CD4-positive, alpha-beta T cell (primary cell): ENCODE measurements at regions not wholly inside any gene's neighbourhood (a gene's known extent, or its start where the extent isn't known, plus 50 kb on each side); places are given as distances from the start of the nearest gene placed in this dataset.

Experiments used
- ATAC-seq: fragments of 200-7000 bp; cut with Tn5 transposase; one replicate; pipeline ENCODE4 v1.10.0; 2022; ENCODE audit warnings: mild to moderate bottlenecking; ENCODE audit not compliant: poor library complexity
- CTCF ChIA-PET: fragments of 350-600 bp; sonication (Branson Sonifier 250); formaldehyde crosslinking; loops from one replicate; lab custom pipeline; 2021; ENCODE audit warnings: antibody characterized with exemption, inconsistent platforms; lab: Charles Lee
- POLR2A ChIA-PET: fragments of 350-600 bp; sonication (Branson Sonifier 250); formaldehyde crosslinking; loops from one replicate; lab custom pipeline; 2021; ENCODE audit warnings: antibody characterized with exemption, inconsistent platforms; lab: Charles Lee
- DNase-seq, 14 experiments: peaks; one replicate each; pipeline ENCODE4 v3.0.0-alpha.2; 2013 to 2020; ENCODE audit warnings: mixed read lengths in 2 of 14
- H3K27ac ChIP-seq, 2 donors: one replicate each; pipeline versions ENCODE4 v1.5.1 to v1.7.0; 2013; ENCODE audit warnings: low read length in 2 of 2, low read depth in 1 of 2, mild to moderate bottlenecking in 1 of 2
- H3K27me3 ChIP-seq, 2 experiments: 1 replicate in 1 of 2; 2 replicates in 1 of 2; pipeline versions ENCODE4 v1.6.1 to v1.7.0; 2013; ENCODE audit warnings: low read length in 2 of 2, control low read depth in 1 of 2, mild to moderate bottlenecking in 1 of 2, moderate library complexity in 1 of 2; ENCODE audit not compliant: insufficient read depth in 2 of 2, control insufficient read depth in 1 of 2
- H3K36me3 ChIP-seq: one replicate; pipeline ENCODE4 v1.6.1; 2013; ENCODE audit warnings: low read length, control low read depth; ENCODE audit not compliant: insufficient read depth
- H3K4me1 ChIP-seq: one replicate; pipeline ENCODE4 v1.6.1; 2013; ENCODE audit warnings: low read length, control low read depth; ENCODE audit not compliant: insufficient read depth
- H3K4me3 ChIP-seq: one replicate; pipeline ENCODE4 v1.5.1; 2013; ENCODE audit warnings: mild to moderate bottlenecking, low read length, moderate library complexity
- H3K9me3 ChIP-seq, 2 experiments: 1 replicate in 1 of 2; 2 replicates in 1 of 2; pipeline versions ENCODE4 v1.6.1 to v1.7.0; 2013; ENCODE audit warnings: low read length in 2 of 2, mild to moderate bottlenecking in 2 of 2, control low read depth in 1 of 2, moderate library complexity in 1 of 2; ENCODE audit not compliant: control insufficient read depth in 1 of 2, insufficient read depth in 1 of 2
- H3K27ac Mint-ChIP-seq: one replicate; pipeline ENCODE4 v1.8.0; 2020; ENCODE audit warnings: mixed read lengths
- H3K27me3 Mint-ChIP-seq: one replicate; pipeline ENCODE4 v1.8.0; 2021; ENCODE audit warnings: mixed read lengths
- H3K36me3 Mint-ChIP-seq: one replicate; pipeline ENCODE4 v1.8.0; 2021; ENCODE audit warnings: low read depth, mixed read lengths
- H3K4me1 Mint-ChIP-seq: one replicate; pipeline ENCODE4 v1.8.0; 2021; ENCODE audit warnings: low read depth, mixed read lengths
- H3K4me3 Mint-ChIP-seq: one replicate; pipeline ENCODE4 v1.8.0; 2020; ENCODE audit warnings: mild to moderate bottlenecking, mixed read lengths
- H3K9me3 Mint-ChIP-seq: one replicate; pipeline ENCODE4 v1.8.0; 2020; ENCODE audit warnings: mixed read lengths
- intact Hi-C, 2 experiments: fragments of 100-400 bp; cut with DNase I in 1 of 2; cut with micrococcal nuclease in 1 of 2; formaldehyde crosslinking; loops; one replicate each; pipeline versions ENCODE4 v1.15.1 to v1.9.0; 2023 to 2025; cut with DNase I, micrococcal nuclease
- TF ChIP-seq, protein P1 (sequence below): fragments of 200-600 bp; IDR thresholded peaks from one replicate; pipeline ENCODE4 v1.8.0; 2022; ENCODE audit warnings: antibody characterized with exemption, mild to moderate bottlenecking

DNA sequence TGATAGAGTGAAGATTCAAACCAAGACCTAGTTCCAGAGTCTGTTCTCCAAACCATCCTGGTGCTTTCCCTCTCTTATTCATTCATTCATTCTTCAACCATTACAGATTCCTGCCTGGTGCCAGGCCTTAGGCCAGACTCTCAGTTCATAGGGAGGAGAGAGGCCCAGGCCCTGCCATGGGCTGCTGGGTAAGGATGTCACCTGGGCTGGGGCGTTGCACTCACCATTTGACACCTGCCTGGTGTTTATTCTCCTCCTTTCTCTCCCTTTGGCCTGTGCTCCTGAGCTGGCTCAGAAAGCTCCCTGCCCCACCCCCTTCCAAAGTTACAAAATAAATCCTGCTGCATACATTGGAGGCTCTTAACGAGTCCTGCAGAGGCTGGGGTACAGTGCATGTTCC lies 549.8 kb downstream of the MATN1 start:
- POLR2A ChIA-PET: no interaction called here
- no peak for ATAC-seq
- H3K4me1 ChIP-seq: no peaks in the 10 kb centered on the region
- no peak overlapping the region for H3K27ac Mint-ChIP-seq
- H3K36me3 Mint-ChIP-seq: no peaks in the 10 kb centered on the region
- no peak overlapping the region for H3K4me3 Mint-ChIP-seq
- TF ChIP-seq, protein P1, sequence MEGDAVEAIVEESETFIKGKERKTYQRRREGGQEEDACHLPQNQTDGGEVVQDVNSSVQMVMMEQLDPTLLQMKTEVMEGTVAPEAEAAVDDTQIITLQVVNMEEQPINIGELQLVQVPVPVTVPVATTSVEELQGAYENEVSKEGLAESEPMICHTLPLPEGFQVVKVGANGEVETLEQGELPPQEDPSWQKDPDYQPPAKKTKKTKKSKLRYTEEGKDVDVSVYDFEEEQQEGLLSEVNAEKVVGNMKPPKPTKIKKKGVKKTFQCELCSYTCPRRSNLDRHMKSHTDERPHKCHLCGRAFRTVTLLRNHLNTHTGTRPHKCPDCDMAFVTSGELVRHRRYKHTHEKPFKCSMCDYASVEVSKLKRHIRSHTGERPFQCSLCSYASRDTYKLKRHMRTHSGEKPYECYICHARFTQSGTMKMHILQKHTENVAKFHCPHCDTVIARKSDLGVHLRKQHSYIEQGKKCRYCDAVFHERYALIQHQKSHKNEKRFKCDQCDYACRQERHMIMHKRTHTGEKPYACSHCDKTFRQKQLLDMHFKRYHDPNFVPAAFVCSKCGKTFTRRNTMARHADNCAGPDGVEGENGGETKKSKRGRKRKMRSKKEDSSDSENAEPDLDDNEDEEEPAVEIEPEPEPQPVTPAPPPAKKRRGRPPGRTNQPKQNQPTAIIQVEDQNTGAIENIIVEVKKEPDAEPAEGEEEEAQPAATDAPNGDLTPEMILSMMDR: no peak
- no peaks in the 10 kb centered on the region for H3K36me3 ChIP-seq
- peaks cover 0 to 3% of the 10 kb centered on the region in 2 experiments for H3K9me3 ChIP-seq
- no peaks in the 10 kb centered on the region for H3K4me1 Mint-ChIP-seq
- CTCF ChIA-PET: no interaction called here
- peaks cover 17% of the 10 kb centered on the region for H3K27me3 Mint-ChIP-seq
- no peaks in the 10 kb centered on the region for H3K27me3 ChIP-seq
- intact Hi-C loops: no loop called here
- no peak overlapping the region for H3K27ac ChIP-seq
- H3K9me3 Mint-ChIP-seq: no peaks in the 10 kb centered on the region
- no peak overlapping the region for H3K4me3 ChIP-seq
- DNase-seq: no peak

DNA sequence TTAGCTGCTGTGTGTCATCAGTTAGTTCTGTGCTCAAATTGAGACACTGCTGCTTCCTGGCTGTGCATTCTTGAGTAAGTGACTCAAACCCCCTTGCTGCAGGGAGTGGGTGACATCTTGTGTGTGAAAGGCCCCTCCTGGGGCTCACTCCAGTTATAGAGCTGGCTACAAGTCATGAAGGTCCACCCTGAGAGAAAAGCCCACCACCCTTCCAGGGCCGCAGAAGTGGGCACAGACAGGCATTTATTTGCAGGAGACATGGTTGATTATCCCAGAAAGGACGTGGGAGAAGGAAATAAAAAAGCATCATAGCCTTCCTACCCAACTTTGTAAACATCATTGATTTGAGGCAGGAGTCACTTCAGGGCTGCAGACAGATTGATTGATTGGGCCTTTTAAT lies 550.6 kb downstream of the MATN1 start:
- intact Hi-C loops: no loop called here
- CTCF ChIA-PET: no interaction called here
- H3K27me3 Mint-ChIP-seq: peaks cover 17% of the 10 kb centered on the region

DNA sequence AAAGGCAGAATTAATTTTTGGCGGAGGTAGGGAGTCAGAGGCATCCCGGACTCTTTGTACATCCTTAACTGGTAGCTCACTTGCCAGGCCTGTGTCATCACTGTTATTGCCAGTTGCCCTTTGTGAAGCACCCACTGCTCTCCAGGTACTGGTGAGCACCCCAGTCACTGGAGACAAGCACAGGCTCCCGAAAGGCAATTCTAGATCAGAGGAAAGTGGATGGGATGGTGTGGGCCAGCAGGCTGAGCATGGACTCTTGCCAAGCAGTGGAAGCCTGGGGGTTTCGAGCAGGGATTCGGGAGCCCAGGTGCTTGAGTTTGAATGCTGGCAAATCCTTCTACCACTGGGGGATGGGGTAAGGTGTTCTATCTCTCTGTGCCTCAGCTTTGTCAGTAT lies 551.1 kb downstream of the MATN1 start:
- Histone ChIP-seq H3K4me1 (no peaks in the 10 kb centered on the region), H3K27ac (no peak overlapping the region), H3K9me3 (no peaks in the 10 kb centered on the region), H3K4me3 (no peak overlapping the region), H3K36me3 (no peaks in the 10 kb centered on the region), H3K27me3 (no peaks in the 10 kb centered on the region)
- CTCF ChIA-PET: no interaction called here
- intact Hi-C loops: no loop called here
- POLR2A ChIA-PET: no interaction called here
- TF ChIP-seq, protein P1: no peak
- no peaks in the 10 kb centered on the region for H3K4me1 Mint-ChIP-seq
- DNase-seq: no peak
- H3K27me3 Mint-ChIP-seq: peaks cover 17% of the 10 kb centered on the region
- H3K36me3 Mint-ChIP-seq: no peaks in the 10 kb centered on the region
- no peak overlapping the region for H3K4me3 Mint-ChIP-seq
- no peak for ATAC-seq
- no peak overlapping the region for H3K27ac Mint-ChIP-seq
- no peaks in the 10 kb centered on the region for H3K9me3 Mint-ChIP-seq

More for the DNA sequence above, 550.6 kb downstream of the MATN1 start:
- no peak overlapping the region for H3K4me3 Mint-ChIP-seq
- Histone ChIP-seq H3K36me3 (no peaks in the 10 kb centered on the region), H3K9me3 (no peaks in the 10 kb centered on the region), H3K27me3 (no peaks in the 10 kb centered on the region), H3K4me1 (no peaks in the 10 kb centered on the region), H3K4me3 (no peak overlapping the region), H3K27ac (no peak overlapping the region)
- TF ChIP-seq, protein P1: no peak
- ATAC-seq (no peak), DNase-seq (no peak)
- H3K9me3 Mint-ChIP-seq: no peaks in the 10 kb centered on the region
- POLR2A ChIA-PET: no interaction called here
- no peaks in the 10 kb centered on the region for H3K36me3 Mint-ChIP-seq
- H3K4me1 Mint-ChIP-seq: no peaks in the 10 kb centered on the region
- no peak overlapping the region for H3K27ac Mint-ChIP-seq
